Panc1 (cell line): ENCODE measurements at regions not wholly inside any gene's neighbourhood (a gene's known extent, or its start where the extent isn't known, plus 50 kb on each side); places are given as distances from the start of the nearest gene placed in this dataset.

ENCODE experiments used
- CTCF ChIP-seq: fragments of 450-650 bp; IDR thresholded peaks from 2 replicates; pipeline ENCODE4 v1.5.1; 2017; ENCODE audit warnings: mild to moderate bottlenecking
- POLR2AphosphoS5 ChIP-seq: IDR thresholded peaks from 2 replicates; pipeline ENCODE4 v1.6.1; 2012; ENCODE audit warnings: mild to moderate bottlenecking, low read depth, low read length, moderate library complexity
- REST ChIP-seq, 2 experiments: IDR thresholded peaks; 2 replicates each; pipeline ENCODE4 v1.6.1; 2011 to 2012; ENCODE audit warnings: low read depth in 2 of 2, control low read depth in 1 of 2, low read length in 1 of 2, mild to moderate bottlenecking in 1 of 2, moderate library complexity in 1 of 2; ENCODE audit not compliant: insufficient read depth in 1 of 2
- TCF7L2 ChIP-seq: IDR thresholded peaks from 2 replicates; pipeline ENCODE4 v1.6.1; 2011; ENCODE audit warnings: mild to moderate bottlenecking, low read depth, low read length, inconsistent platforms

GRCh38 chr6:132165677-132166076 is 214.5 kb upstream of the CCN2 start:
- no peak for TF ChIP-seq CTCF
- no peak for TF ChIP-seq POLR2AphosphoS5
- no peak for TF ChIP-seq REST (IDR thresholded peaks at IDR 0.05; ENCODE audit: insufficient read depth in 1 of 2, low read depth in 2 of 2, low read length in 1 of 2)
- no peak for TF ChIP-seq TCF7L2
